ENCODE measurements at regions not wholly inside any gene's neighbourhood (a gene's known extent, or its start where the extent isn't known, plus 50 kb on each side); places are given as distances from the start of the nearest gene placed in this dataset.

DNA sequence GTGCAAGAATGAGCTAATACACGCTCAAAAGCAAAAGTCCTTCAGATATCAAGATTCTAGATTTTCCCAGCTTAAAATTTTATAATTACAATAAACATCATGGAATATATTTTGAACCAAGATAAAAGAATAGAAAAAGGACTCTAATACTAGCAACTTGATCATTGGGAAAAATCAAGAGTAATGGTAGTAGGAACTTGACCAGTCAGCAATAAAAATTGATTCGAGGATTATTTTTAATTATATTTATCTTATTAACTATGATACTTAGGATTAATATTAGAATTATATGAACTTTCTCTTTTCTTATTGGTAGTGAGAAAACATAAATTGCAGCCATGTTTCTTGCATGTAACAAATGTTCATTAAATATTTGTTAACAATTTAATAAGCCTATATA, 152.0 kb downstream of the GNAI1 start:
- Histone ChIP-seq H3K79me2 (ENCODE audit: control insufficient read depth, insufficient read depth, low read length) (no peaks in the 10 kb centered on the region), H3K27ac (ENCODE audit: control insufficient read depth, insufficient read depth, low read length) (no peak overlapping the region)
- FAIRE-seq, result no peak

DNA sequence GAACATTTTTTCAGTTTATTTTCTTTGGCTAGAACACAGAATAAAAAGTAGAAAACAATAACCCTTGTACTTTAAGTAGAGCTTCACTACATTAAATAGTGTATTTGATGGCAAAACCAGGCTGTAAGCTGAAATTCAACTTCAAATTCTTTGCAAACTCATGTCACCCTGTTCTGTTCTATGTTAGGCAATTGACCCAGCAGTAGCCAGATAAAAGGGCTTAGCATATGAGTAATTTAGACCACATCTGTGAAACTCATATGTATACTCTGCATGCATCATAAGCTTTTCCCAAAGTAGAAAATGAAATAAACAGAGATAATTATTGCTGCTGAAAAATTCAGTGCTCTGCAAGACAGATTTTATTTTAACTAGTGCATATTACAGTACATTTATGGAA, 150.2 kb downstream of the GNAI1 start:
- no peak overlapping the region for H2AFZ ChIP-seq (ENCODE audit: control insufficient read depth, low read length)
- no peaks in the 10 kb centered on the region for H4K20me1 ChIP-seq (ENCODE audit: control insufficient read depth, extremely low read depth, insufficient read depth, low read length)
- H3K79me2 ChIP-seq (ENCODE audit: control insufficient read depth, insufficient read depth, low read length), result no peaks in the 10 kb centered on the region
- H3K36me3 ChIP-seq (ENCODE audit: control insufficient read depth in 2 of 2, extremely low read depth in 1 of 2, insufficient read depth in 2 of 2, low read length in 2 of 2), result no peaks in the 10 kb centered on the region
- FAIRE-seq (no peak), DNase-seq (ENCODE audit: low read depth, low spot score) (no peak)
- no peak overlapping the region for H3K9ac ChIP-seq (ENCODE audit: control insufficient read depth, extremely low read depth, insufficient read depth, low read length)
- H3K9me3 ChIP-seq (ENCODE audit: control insufficient read depth, low read depth, low read length), result no peaks in the 10 kb centered on the region
- no peak for TF ChIP-seq EZH2 (IDR thresholded peaks at IDR 0.05; ENCODE audit: low read length)
- TF ChIP-seq, protein P1, sequence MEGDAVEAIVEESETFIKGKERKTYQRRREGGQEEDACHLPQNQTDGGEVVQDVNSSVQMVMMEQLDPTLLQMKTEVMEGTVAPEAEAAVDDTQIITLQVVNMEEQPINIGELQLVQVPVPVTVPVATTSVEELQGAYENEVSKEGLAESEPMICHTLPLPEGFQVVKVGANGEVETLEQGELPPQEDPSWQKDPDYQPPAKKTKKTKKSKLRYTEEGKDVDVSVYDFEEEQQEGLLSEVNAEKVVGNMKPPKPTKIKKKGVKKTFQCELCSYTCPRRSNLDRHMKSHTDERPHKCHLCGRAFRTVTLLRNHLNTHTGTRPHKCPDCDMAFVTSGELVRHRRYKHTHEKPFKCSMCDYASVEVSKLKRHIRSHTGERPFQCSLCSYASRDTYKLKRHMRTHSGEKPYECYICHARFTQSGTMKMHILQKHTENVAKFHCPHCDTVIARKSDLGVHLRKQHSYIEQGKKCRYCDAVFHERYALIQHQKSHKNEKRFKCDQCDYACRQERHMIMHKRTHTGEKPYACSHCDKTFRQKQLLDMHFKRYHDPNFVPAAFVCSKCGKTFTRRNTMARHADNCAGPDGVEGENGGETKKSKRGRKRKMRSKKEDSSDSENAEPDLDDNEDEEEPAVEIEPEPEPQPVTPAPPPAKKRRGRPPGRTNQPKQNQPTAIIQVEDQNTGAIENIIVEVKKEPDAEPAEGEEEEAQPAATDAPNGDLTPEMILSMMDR (optimal IDR thresholded peaks at IDR 0.05 in 1 of 3, IDR thresholded peaks at IDR 0.05 in 1 of 3, conservative IDR thresholded peaks at IDR 0.05 in 1 of 3; ENCODE audit: extremely low read depth in 1 of 3, insufficient read depth in 2 of 3, low read length in 3 of 3), result no peak
- no peaks in the 10 kb centered on the region for H3K27me3 ChIP-seq (ENCODE audit: control insufficient read depth, extremely low read depth, insufficient read depth, low read length)
- peaks cover 3% of the 10 kb centered on the region for H3K4me1 ChIP-seq (ENCODE audit: control insufficient read depth, extremely low read depth, insufficient read depth, low read length)
- no peaks in the 10 kb centered on the region for H3K9me1 ChIP-seq (ENCODE audit: control insufficient read depth, extremely low read depth, insufficient read depth, low read length)
- no peak overlapping the region for H3K4me3 ChIP-seq (ENCODE audit: control insufficient read depth in 2 of 3, extremely low read depth in 1 of 3, insufficient read depth in 2 of 3, low read depth in 1 of 3, low read length in 3 of 3)
- dilution Hi-C loops (cut with MboI; ENCODE audit: extremely low pct_ligation_motif_present, low sequenced_read_pairs), result no loop called here
- no peak overlapping the region for H3K4me2 ChIP-seq (ENCODE audit: control insufficient read depth, extremely low read depth, insufficient read depth, low read depth, low read length)
- no peak overlapping the region for H3K27ac ChIP-seq (ENCODE audit: control insufficient read depth, insufficient read depth, low read length)

More for the DNA sequence above, 152.0 kb downstream of the GNAI1 start:
- Histone ChIP-seq H3K4me3 (ENCODE audit: control insufficient read depth in 2 of 3, extremely low read depth in 1 of 3, insufficient read depth in 2 of 3, low read depth in 1 of 3, low read length in 3 of 3) (no peak overlapping the region), H3K27me3 (ENCODE audit: control insufficient read depth, extremely low read depth, insufficient read depth, low read length) (no peaks in the 10 kb centered on the region), H3K9me1 (ENCODE audit: control insufficient read depth, extremely low read depth, insufficient read depth, low read length) (no peaks in the 10 kb centered on the region), H2AFZ (ENCODE audit: control insufficient read depth, low read length) (no peak overlapping the region), H3K9ac (ENCODE audit: control insufficient read depth, extremely low read depth, insufficient read depth, low read length) (no peak overlapping the region), H4K20me1 (ENCODE audit: control insufficient read depth, extremely low read depth, insufficient read depth, low read length) (no peaks in the 10 kb centered on the region), H3K4me1 (ENCODE audit: control insufficient read depth, extremely low read depth, insufficient read depth, low read length) (peaks cover 3% of the 10 kb centered on the region), H3K4me2 (ENCODE audit: control insufficient read depth, extremely low read depth, insufficient read depth, low read depth, low read length) (no peak overlapping the region), H3K9me3 (ENCODE audit: control insufficient read depth, low read depth, low read length) (no peaks in the 10 kb centered on the region), H3K36me3 (ENCODE audit: control insufficient read depth in 2 of 2, extremely low read depth in 1 of 2, insufficient read depth in 2 of 2, low read length in 2 of 2) (no peaks in the 10 kb centered on the region)
- TF ChIP-seq EZH2 (IDR thresholded peaks at IDR 0.05; ENCODE audit: low read length), result no peak
- TF ChIP-seq, protein P1 (optimal IDR thresholded peaks at IDR 0.05 in 1 of 3, IDR thresholded peaks at IDR 0.05 in 1 of 3, conservative IDR thresholded peaks at IDR 0.05 in 1 of 3; ENCODE audit: extremely low read depth in 1 of 3, insufficient read depth in 2 of 3, low read length in 3 of 3), result no peak
- DNase-seq (ENCODE audit: low read depth, low spot score), result no peak
- dilution Hi-C loops (cut with MboI; ENCODE audit: extremely low pct_ligation_motif_present, low sequenced_read_pairs), result no loop called here

All from keratinocyte (primary cell).